ENCODE measurements at regions not wholly inside any gene's neighbourhood (a gene's known extent, or its start where the extent isn't known, plus 50 kb on each side); places are given as distances from the start of the nearest gene placed in this dataset.

GRCh38 chr6:137933696-137934095, 66.6 kb downstream of the TNFAIP3 start:
- FAIRE-seq, result peak; percentile 95
- DNase-seq (ENCODE audit: low read depth, low spot score), result peak; percentile 41
- H3K9me1 ChIP-seq (ENCODE audit: control insufficient read depth, extremely low read depth, insufficient read depth, low read length), result no peaks in the 10 kb centered on the region
- no peaks in the 10 kb centered on the region for H4K20me1 ChIP-seq (ENCODE audit: control insufficient read depth, extremely low read depth, insufficient read depth, low read length)
- H3K4me2 ChIP-seq (ENCODE audit: control insufficient read depth, extremely low read depth, insufficient read depth, low read depth, low read length), result peak overlapping the region; percentile 15
- H3K4me3 ChIP-seq (ENCODE audit: control insufficient read depth in 2 of 3, extremely low read depth in 1 of 3, insufficient read depth in 2 of 3, low read depth in 1 of 3, low read length in 3 of 3), result no peak overlapping the region
- peaks cover 11% of the 10 kb centered on the region for H3K4me1 ChIP-seq (ENCODE audit: control insufficient read depth, extremely low read depth, insufficient read depth, low read length)
- H3K27me3 ChIP-seq (ENCODE audit: control insufficient read depth, extremely low read depth, insufficient read depth, low read length), result no peaks in the 10 kb centered on the region
- no peaks in the 10 kb centered on the region for H3K9me3 ChIP-seq (ENCODE audit: control insufficient read depth, low read depth, low read length)
- H3K27ac ChIP-seq (ENCODE audit: control insufficient read depth, insufficient read depth, low read length), result peak overlapping the region; percentile 50
- no peaks in the 10 kb centered on the region for H3K36me3 ChIP-seq (ENCODE audit: control insufficient read depth in 2 of 2, extremely low read depth in 1 of 2, insufficient read depth in 2 of 2, low read length in 2 of 2)
- H3K79me2 ChIP-seq (ENCODE audit: control insufficient read depth, insufficient read depth, low read length), result no peaks in the 10 kb centered on the region
- H2AFZ ChIP-seq (ENCODE audit: control insufficient read depth, low read length), result no peak overlapping the region
- TF ChIP-seq CTCF (optimal IDR thresholded peaks at IDR 0.05 in 1 of 3, IDR thresholded peaks at IDR 0.05 in 1 of 3, conservative IDR thresholded peaks at IDR 0.05 in 1 of 3; ENCODE audit: extremely low read depth in 1 of 3, insufficient read depth in 2 of 3, low read length in 3 of 3) (no peak), EZH2 (IDR thresholded peaks at IDR 0.05; ENCODE audit: low read length) (no peak)
- H3K9ac ChIP-seq (ENCODE audit: control insufficient read depth, extremely low read depth, insufficient read depth, low read length), result no peak overlapping the region
- dilution Hi-C loops (cut with MboI; ENCODE audit: extremely low pct_ligation_motif_present, low sequenced_read_pairs), result no loop called here

- dilution Hi-C loops (cut with MboI; ENCODE audit: extremely low pct_ligation_motif_present, low sequenced_read_pairs), result no loop called here
- DNase-seq (ENCODE audit: low read depth, low spot score) (no peak), FAIRE-seq (no peak)
- H3K79me2 ChIP-seq (ENCODE audit: control insufficient read depth, insufficient read depth, low read length), result no peaks in the 10 kb centered on the region
- peaks cover 24% of the 10 kb centered on the region for H3K4me1 ChIP-seq (ENCODE audit: control insufficient read depth, extremely low read depth, insufficient read depth, low read length)
- no peaks in the 10 kb centered on the region for H3K9me3 ChIP-seq (ENCODE audit: control insufficient read depth, low read depth, low read length)
- no peak overlapping the region for H3K4me2 ChIP-seq (ENCODE audit: control insufficient read depth, extremely low read depth, insufficient read depth, low read depth, low read length)
- H2AFZ ChIP-seq (ENCODE audit: control insufficient read depth, low read length), result no peak overlapping the region
- H3K9me1 ChIP-seq (ENCODE audit: control insufficient read depth, extremely low read depth, insufficient read depth, low read length), result no peaks in the 10 kb centered on the region
- H3K4me3 ChIP-seq (ENCODE audit: control insufficient read depth in 2 of 3, extremely low read depth in 1 of 3, insufficient read depth in 2 of 3, low read depth in 1 of 3, low read length in 3 of 3), result no peak overlapping the region
- H3K9ac ChIP-seq (ENCODE audit: control insufficient read depth, extremely low read depth, insufficient read depth, low read length), result no peak overlapping the region
- H3K27me3 ChIP-seq (ENCODE audit: control insufficient read depth, extremely low read depth, insufficient read depth, low read length), result no peaks in the 10 kb centered on the region
- no peaks in the 10 kb centered on the region for H3K36me3 ChIP-seq (ENCODE audit: control insufficient read depth in 2 of 2, extremely low read depth in 1 of 2, insufficient read depth in 2 of 2, low read length in 2 of 2)
- no peaks in the 10 kb centered on the region for H4K20me1 ChIP-seq (ENCODE audit: control insufficient read depth, extremely low read depth, insufficient read depth, low read length)
- no peak overlapping the region for H3K27ac ChIP-seq (ENCODE audit: control insufficient read depth, insufficient read depth, low read length)
- TF ChIP-seq CTCF (optimal IDR thresholded peaks at IDR 0.05 in 1 of 3, IDR thresholded peaks at IDR 0.05 in 1 of 3, conservative IDR thresholded peaks at IDR 0.05 in 1 of 3; ENCODE audit: extremely low read depth in 1 of 3, insufficient read depth in 2 of 3, low read length in 3 of 3) (no peak), EZH2 (IDR thresholded peaks at IDR 0.05; ENCODE audit: low read length) (no peak)
Observed at GRCh38 chr6:137936798-137937197, 69.7 kb downstream of the TNFAIP3 start.
